ENCODE measurements at regions not wholly inside any gene's neighbourhood (a gene's known extent, or its start where the extent isn't known, plus 50 kb on each side); places are given as distances from the start of the nearest gene placed in this dataset.

DNA sequence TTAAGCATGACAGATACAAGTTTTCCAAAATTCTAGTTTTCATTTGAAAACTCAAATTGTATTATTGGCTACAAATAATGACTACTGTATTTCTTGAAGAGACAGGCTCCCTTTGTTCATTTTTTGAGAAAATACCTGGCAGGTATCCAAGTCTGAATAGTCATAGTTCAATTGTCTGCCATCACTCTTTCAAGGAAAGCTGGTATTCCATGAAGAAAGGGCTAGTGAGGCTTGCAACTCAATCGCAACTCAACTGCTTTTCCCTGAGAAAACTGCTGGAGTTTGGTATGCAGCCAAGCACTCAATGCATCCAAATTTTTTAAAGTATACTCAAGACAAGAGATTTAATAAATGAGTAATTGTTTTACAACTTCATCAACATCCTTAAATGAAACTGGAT is 61.4 kb upstream of the TRIO start:
- TF ChIP-seq, protein P1, sequence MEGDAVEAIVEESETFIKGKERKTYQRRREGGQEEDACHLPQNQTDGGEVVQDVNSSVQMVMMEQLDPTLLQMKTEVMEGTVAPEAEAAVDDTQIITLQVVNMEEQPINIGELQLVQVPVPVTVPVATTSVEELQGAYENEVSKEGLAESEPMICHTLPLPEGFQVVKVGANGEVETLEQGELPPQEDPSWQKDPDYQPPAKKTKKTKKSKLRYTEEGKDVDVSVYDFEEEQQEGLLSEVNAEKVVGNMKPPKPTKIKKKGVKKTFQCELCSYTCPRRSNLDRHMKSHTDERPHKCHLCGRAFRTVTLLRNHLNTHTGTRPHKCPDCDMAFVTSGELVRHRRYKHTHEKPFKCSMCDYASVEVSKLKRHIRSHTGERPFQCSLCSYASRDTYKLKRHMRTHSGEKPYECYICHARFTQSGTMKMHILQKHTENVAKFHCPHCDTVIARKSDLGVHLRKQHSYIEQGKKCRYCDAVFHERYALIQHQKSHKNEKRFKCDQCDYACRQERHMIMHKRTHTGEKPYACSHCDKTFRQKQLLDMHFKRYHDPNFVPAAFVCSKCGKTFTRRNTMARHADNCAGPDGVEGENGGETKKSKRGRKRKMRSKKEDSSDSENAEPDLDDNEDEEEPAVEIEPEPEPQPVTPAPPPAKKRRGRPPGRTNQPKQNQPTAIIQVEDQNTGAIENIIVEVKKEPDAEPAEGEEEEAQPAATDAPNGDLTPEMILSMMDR (IDR thresholded peaks at IDR 0.05; ENCODE audit: low read length) = no peak
- TF ChIP-seq EZH2 (IDR thresholded peaks at IDR 0.05; ENCODE audit: borderline replicate concordance, low read length) = no peak
